Fibroblast of the aortic adventitia (primary cell): ENCODE measurements at regions not wholly inside any gene's neighbourhood (a gene's known extent, or its start where the extent isn't known, plus 50 kb on each side); places are given as distances from the start of the nearest gene placed in this dataset.
"Not testable (repeated sequence)": the region's sequence is repeated elsewhere in the genome, so short reads cannot be mapped to it uniquely, and the experiment has no call there.

Experiments
- DNase-seq: peaks from one replicate; pipeline ENCODE4 v3.0.0-alpha.2; 2010; ENCODE audit warnings: low read depth
- H3K4me3 ChIP-seq: 2 replicates; pipeline ENCODE4 v1.5.1; 2011; ENCODE audit warnings: low read depth, mild to moderate bottlenecking, control low read depth, low read length, moderate library complexity
- CTCF ChIP-seq: IDR thresholded peaks from 2 replicates; pipeline ENCODE4 v1.5.1; 2011; ENCODE audit warnings: mild to moderate bottlenecking, low read length, control low read depth, inconsistent platforms; ENCODE audit not compliant: insufficient read depth

GRCh38 chr6:167402195-167402686, 77.4 kb downstream of the TTLL2 start:
- no peak overlapping the region for H3K4me3 ChIP-seq
- no peak for DNase-seq
- TF ChIP-seq CTCF, result no peak

GRCh38 chr6:167403427-167403826, 78.5 kb downstream of the TTLL2 start:
- TF ChIP-seq CTCF, result no peak

GRCh38 chr6:167404385-167405049, 79.6 kb downstream of the TTLL2 start:
- TF ChIP-seq CTCF, result no peak
- no peak for DNase-seq
- H3K4me3 ChIP-seq, result no peak overlapping the region

More at GRCh38 chr6:167403427-167403826, 78.5 kb downstream of the TTLL2 start:
- no peak overlapping the region for H3K4me3 ChIP-seq
- no peak for DNase-seq

GRCh38 chr6:167405778-167406532, 81.1 kb downstream of the TTLL2 start:
- TF ChIP-seq CTCF, result no peak

GRCh38 chr6:167406533-167407238, 81.8 kb downstream of the TTLL2 start:
- H3K4me3 ChIP-seq, DNase-seq: not testable (repeated sequence)

More at GRCh38 chr6:167405778-167406532, 81.1 kb downstream of the TTLL2 start:
- H3K4me3 ChIP-seq, result no peak overlapping the region
- no peak for DNase-seq

GRCh38 chr6:167407239-167408064, 82.6 kb downstream of the TTLL2 start:
- no peak for TF ChIP-seq CTCF

More at GRCh38 chr6:167407239-167408064, 82.6 kb downstream of the TTLL2 start:
- no peak for DNase-seq
- H3K4me3 ChIP-seq, result no peak overlapping the region
